K562 (cell line): ENCODE measurements at regions not wholly inside any gene's neighbourhood (a gene's known extent, or its start where the extent isn't known, plus 50 kb on each side); places are given as distances from the start of the nearest gene placed in this dataset.
A peak's percentile ranks its signal among the peaks of the same experiment; 100 is the strongest.
"Not testable (repeated sequence)": the region's sequence is repeated elsewhere in the genome, so short reads cannot be mapped to it uniquely, and the experiment has no call there.

Experiments
- ATAC-seq: fragments of 200-7000 bp; cut with Tn5 transposase; 3 replicates; pipeline ENCODE4 v1.9.1; 2020; ENCODE audit warnings: moderate library complexity
- BruUV-seq: library from RNA; stranded (reverse); fragments of 400-500 nt; replicated peaks from 2 replicates; lab custom pipeline; 2021; lab: Mats Ljungman, UMichigan
- CTCF ChIA-PET: fragments of 300-600 bp; formaldehyde crosslinking; extraction: SDS; loops from one replicate; lab custom pipeline; 2021; ENCODE audit warnings: low intra/inter-chr PET ratio; lab: Yijun Ruan, JAX
- POLR2A ChIA-PET: fragments of 300-600, 350-650 bp; sonication (Branson Sonifier 250); formaldehyde crosslinking; extraction: SDS; loops from one replicate; lab custom pipeline; 2021; ENCODE audit warnings: antibody characterized with exemption, inconsistent platforms; lab: Yijun Ruan, JAX
- DNase-seq, 4 experiments: peaks; one replicate each; pipeline versions ENCODE4 v3.0.0 to v3.0.0-alpha.2; 2011 to 2018; ENCODE audit warnings: low spot score in 3 of 4, mixed read lengths in 3 of 4; ENCODE audit errors: extremely low read depth in 1 of 4
- FAIRE-seq: peaks from 2 replicates; lab custom pipeline; 2011; peaks lifted over from hg19 to GRCh38; lab: Jason Lieb, UNC
- H2AFZ ChIP-seq: 2 replicates; pipeline ENCODE4 v1.6.0; 2011; ENCODE audit warnings: low read depth, low read length, control low read depth, inconsistent platforms
- H3K27ac ChIP-seq: fragments of 200-600 bp; 3 replicates; pipeline ENCODE4 v1.8.0; 2011; ENCODE audit warnings: low read depth, mild to moderate bottlenecking, control low read depth, inconsistent platforms, low read length, moderate library complexity, mixed read lengths; ENCODE audit errors: extremely low read depth
- H3K27me3 ChIP-seq, 2 experiments: fragments of 300-600 bp in 1 of 2; 2 replicates in 1 of 2; 3 replicates in 1 of 2; pipeline versions ENCODE4 v1.6.0 to v1.8.0; 2011; ENCODE audit warnings: inconsistent platforms in 2 of 2, low read length in 2 of 2, mild to moderate bottlenecking in 1 of 2, mixed read lengths in 1 of 2, moderate library complexity in 1 of 2; ENCODE audit not compliant: control insufficient read depth in 2 of 2, insufficient read depth in 2 of 2
- H3K36me3 ChIP-seq: fragments of 300-600 bp; 3 replicates; pipeline ENCODE4 v1.8.0; 2011; ENCODE audit warnings: mild to moderate bottlenecking, low read length, inconsistent platforms; ENCODE audit not compliant: control insufficient read depth, insufficient read depth
- H3K4me1 ChIP-seq, 2 experiments: fragments of 200-600 bp in 1 of 2; replicated peaks in 1 of 2; 2 replicates in 1 of 2; 3 replicates in 1 of 2; pipeline versions ENCODE4 v1.5.1 to v1.8.0; 2011; ENCODE audit warnings: inconsistent platforms in 2 of 2, low read length in 2 of 2, mild to moderate bottlenecking in 1 of 2, mixed read lengths in 1 of 2, moderate library complexity in 1 of 2; ENCODE audit not compliant: control insufficient read depth in 2 of 2, insufficient read depth in 2 of 2
- H3K4me2 ChIP-seq: 2 replicates; pipeline ENCODE4 v1.6.1; 2011; ENCODE audit warnings: low read length, control low read depth, inconsistent platforms, mixed read lengths; ENCODE audit not compliant: insufficient read depth
- H3K4me3 ChIP-seq: fragments of 200-600 bp; sonication (generic), shearing (Covaris generic); 2 replicates; pipeline ENCODE4 v1.5.1; 2016; ENCODE audit warnings: control low read depth, inconsistent platforms
- H3K79me2 ChIP-seq: fragments of 200-600 bp; 3 replicates; pipeline ENCODE4 v1.8.0; 2011; ENCODE audit warnings: low read length, inconsistent platforms; ENCODE audit not compliant: control insufficient read depth, insufficient read depth
- H3K9ac ChIP-seq, 2 experiments: 2 replicates each; pipeline versions ENCODE4 v1.6.0 to v1.6.1; 2011; ENCODE audit warnings: low read depth in 2 of 2, low read length in 2 of 2, control low read depth in 1 of 2, inconsistent platforms in 1 of 2, mild to moderate bottlenecking in 1 of 2, mixed read lengths in 1 of 2; ENCODE audit not compliant: insufficient read depth in 1 of 2
- H3K9me1 ChIP-seq: one replicate; pipeline ENCODE4 v1.6.0; 2011; ENCODE audit warnings: inconsistent platforms, mild to moderate bottlenecking, low read length, moderate library complexity; ENCODE audit not compliant: control insufficient read depth, insufficient read depth
- H3K9me3 ChIP-seq: replicated peaks from 2 replicates; pipeline ENCODE4 v1.5.1; 2011; ENCODE audit warnings: low read depth, low read length, inconsistent platforms; ENCODE audit not compliant: control insufficient read depth, insufficient read depth
- H4K20me1 ChIP-seq: replicated peaks from 2 replicates; pipeline ENCODE4 v1.6.1; 2011; ENCODE audit warnings: low read length, inconsistent platforms, mixed read lengths; ENCODE audit not compliant: control insufficient read depth, insufficient read depth
- BRD9 ChIP-seq: fragments of 450-650 bp; IDR thresholded peaks from 2 replicates; pipeline ENCODE4 v1.6.1; 2018; ENCODE audit warnings: low read depth; ENCODE audit not compliant: partially characterized antibody
- CBX3 ChIP-seq, 2 experiments: IDR thresholded peaks; 1 replicate in 1 of 2; 2 replicates in 1 of 2; pipeline ENCODE4 v1.6.1; 2012; ENCODE audit warnings: inconsistent platforms in 2 of 2, low read length in 2 of 2, borderline replicate concordance in 1 of 2, control low read depth in 1 of 2
- CBX5 ChIP-seq: IDR thresholded peaks from 2 replicates; pipeline ENCODE4 v1.6.1; 2014; ENCODE audit warnings: low read depth, borderline replicate concordance
- CEBPB ChIP-seq: fragments of 450-650 bp; IDR thresholded peaks from 2 replicates; pipeline ENCODE4 v1.6.1; 2016; ENCODE audit warnings: missing genetic modification characterization, missing compliant biosample characterization
- NONO ChIP-seq, 2 experiments: fragments of 200-400 bp in 1 of 2; fragments of 450-650 bp in 1 of 2; formaldehyde crosslinking in 1 of 2; IDR thresholded peaks; 2 replicates each; pipeline ENCODE4 v1.6.1; 2017; ENCODE audit warnings: low read depth in 2 of 2, mild to moderate bottlenecking in 2 of 2, moderate library complexity in 2 of 2, low read length in 1 of 2
- PHB2 ChIP-seq: fragments of 450-650 bp; IDR thresholded peaks from 2 replicates; pipeline ENCODE4 v1.6.1; 2017; ENCODE audit warnings: low read depth
- TRIM28 ChIP-seq: fragments of 450-650 bp; IDR thresholded peaks from 2 replicates; pipeline ENCODE4 v1.6.1; 2017
- ZBTB17 ChIP-seq: fragments of 450-650 bp; formaldehyde crosslinking; IDR thresholded peaks from 2 replicates; pipeline ENCODE4 v1.4.0; 2020; ENCODE audit warnings: mild to moderate bottlenecking
- ZBTB7A ChIP-seq: IDR thresholded peaks from 2 replicates; pipeline ENCODE4 v1.6.1; 2011; ENCODE audit warnings: low read depth, mild to moderate bottlenecking, low read length, moderate library complexity, borderline replicate concordance; ENCODE audit not compliant: control insufficient read depth
- in situ Hi-C: fragments of 300-500 bp; cut with MboI; formaldehyde crosslinking; loops from 4 replicates; pipeline ENCODE4 v1.15.0; 2018; ENCODE audit warnings: inconsistent platforms, mixed read lengths
- intact Hi-C: fragments of 100-400 bp; cut with micrococcal nuclease; formaldehyde crosslinking; loops from 2 replicates; pipeline ENCODE4 v1.14.2; 2022
- TF ChIP-seq, protein P1 (sequence below): fragments of 450-650 bp; IDR thresholded peaks from 2 replicates; pipeline ENCODE4 v1.6.1; 2016; ENCODE audit warnings: antibody characterized with exemption

DNA sequence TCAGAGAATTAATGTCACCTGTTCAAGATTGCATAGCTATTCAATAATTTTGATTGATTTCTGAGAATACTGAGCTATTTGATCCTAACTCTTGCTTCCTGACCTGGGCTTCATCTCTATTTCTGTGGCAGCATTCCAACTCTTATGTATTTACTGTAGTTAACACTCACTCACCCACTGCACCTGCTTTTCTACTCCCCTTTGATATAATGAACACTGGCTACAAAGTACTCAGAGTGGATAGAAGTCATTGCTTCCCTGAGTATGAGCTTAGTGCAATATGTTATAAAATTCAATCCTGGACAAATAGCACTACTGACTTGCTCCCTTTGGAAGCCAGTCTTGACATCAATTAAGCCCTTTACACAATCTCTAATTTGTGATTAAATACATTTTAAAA lies 117.2 kb downstream of the APIP start (continued):
- TF ChIP-seq, protein P1, sequence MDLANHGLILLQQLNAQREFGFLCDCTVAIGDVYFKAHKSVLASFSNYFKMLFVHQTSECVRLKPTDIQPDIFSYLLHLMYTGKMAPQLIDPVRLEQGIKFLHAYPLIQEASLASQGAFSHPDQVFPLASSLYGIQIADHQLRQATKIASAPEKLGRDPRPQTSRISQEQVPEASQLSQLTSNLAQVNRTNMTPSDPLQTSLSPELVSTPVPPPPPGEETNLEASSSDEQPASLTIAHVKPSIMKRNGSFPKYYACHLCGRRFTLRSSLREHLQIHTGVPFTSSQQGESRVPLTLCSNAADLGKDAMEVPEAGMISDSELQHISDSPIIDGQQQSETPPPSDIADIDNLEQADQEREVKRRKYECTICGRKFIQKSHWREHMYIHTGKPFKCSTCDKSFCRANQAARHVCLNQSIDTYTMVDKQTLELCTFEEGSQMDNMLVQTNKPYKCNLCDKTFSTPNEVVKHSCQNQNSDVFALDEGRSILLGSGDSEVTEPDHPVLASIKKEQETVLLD = no peak
- TF ChIP-seq NONO (IDR thresholded peaks at IDR 0.05; ENCODE audit: low read depth in 2 of 2, low read length in 1 of 2) = no peak
- no peak for TF ChIP-seq ZBTB7A
- no peak for TF ChIP-seq CEBPB (tag)
- TF ChIP-seq BRD9 = no peak
- no peak for TF ChIP-seq ZBTB17 (CRISPR knock-in tag)
- no peak for TF ChIP-seq PHB2

DNA sequence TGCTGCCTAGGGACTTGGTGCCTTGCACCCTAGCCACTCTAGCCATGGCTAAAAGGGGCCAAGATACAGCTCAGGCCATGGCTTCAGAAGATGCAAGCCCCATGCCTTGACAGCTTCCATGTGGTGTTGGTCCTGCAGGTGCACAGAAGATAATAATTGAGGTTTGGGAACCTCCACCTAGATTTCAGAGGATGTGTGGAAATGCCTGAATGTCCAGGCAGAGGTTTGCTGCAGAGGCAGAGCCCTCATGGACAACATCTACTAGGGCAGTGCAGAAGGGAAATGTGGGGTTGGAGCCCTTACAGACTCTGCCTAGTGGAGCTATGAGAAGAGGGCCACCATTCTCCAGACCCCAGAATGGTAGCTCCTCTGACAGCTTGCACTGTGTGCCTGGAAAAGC lies 118.7 kb downstream of the APIP start:
- CTCF ChIA-PET, H4K20me1 ChIP-seq, H3K9me3 ChIP-seq, DNase-seq, H3K36me3 ChIP-seq, intact Hi-C loops, H3K4me3 ChIP-seq, H3K9ac ChIP-seq: not testable (repeated sequence)
- POLR2A ChIA-PET = interaction anchor here (0.6 to 1.1 kb wide), 2 partner anchors 21 to 33 kb away, joined by 3 read pairs; no protein-coding TSS in a partner anchor
- TF ChIP-seq CBX5 = peak; percentile 78; the same call in 1 of the 2 replicates
- peak; percentile 36; the same call in 1 of the 2 replicates for TF ChIP-seq TRIM28
- peak in 1 of 2 experiments; percentile 58; a peak in 1 of 3 replicates for TF ChIP-seq CBX3 (IDR thresholded peaks at IDR 0.05; ENCODE audit: borderline replicate concordance in 1 of 2, low read length in 2 of 2)
- TF ChIP-seq, all 486 proteins: peak for 3; not testable (repeated sequence) for 483
- BruUV-seq, H2AFZ ChIP-seq, ATAC-seq, FAIRE-seq, H3K79me2 ChIP-seq, in situ Hi-C loops, H3K4me1 ChIP-seq, H3K9me1 ChIP-seq, H3K4me2 ChIP-seq, H3K27ac ChIP-seq, H3K27me3 ChIP-seq: not testable (repeated sequence)
